Smooth muscle cell (in vitro differentiated cells): ENCODE measurements at regions not wholly inside any gene's neighbourhood (a gene's known extent, or its start where the extent isn't known, plus 50 kb on each side); places are given as distances from the start of the nearest gene placed in this dataset.
"Not testable (repeated sequence)": the region's sequence is repeated elsewhere in the genome, so short reads cannot be mapped to it uniquely, and the experiment has no call there.

Experiments
- DNase-seq: peaks from one replicate; lab custom pipeline; 2025; ENCODE audit not compliant: unreplicated experiment; lab: John Stamatoyannopoulos, UW
- H2AFZ ChIP-seq: fragments of 200-600 bp; sonication (generic); 2 replicates; pipeline ENCODE4 v1.6.0; 2016; ENCODE audit warnings: antibody characterized with exemption, low read depth, mild to moderate bottlenecking
- H3F3A ChIP-seq: fragments of 200-600 bp; sonication (generic); 2 replicates; pipeline ENCODE4 v1.6.0; 2017; ENCODE audit warnings: antibody characterized with exemption, low read depth
- H3K27ac ChIP-seq: fragments of 200-600 bp; sonication (generic); 2 replicates; pipeline ENCODE4 v1.5.1; 2016; ENCODE audit warnings: low read depth, mild to moderate bottlenecking
- H3K27me3 ChIP-seq: fragments of 200-600 bp; sonication (generic); 2 replicates; pipeline ENCODE4 v1.6.1; 2016; ENCODE audit warnings: low read depth, mild to moderate bottlenecking
- H3K36me3 ChIP-seq: fragments of 200-600 bp; sonication (generic); 2 replicates; pipeline ENCODE4 v1.5.1; 2016; ENCODE audit warnings: low read depth
- H3K4me1 ChIP-seq: fragments of 200-600 bp; sonication (generic); 2 replicates; pipeline ENCODE4 v1.5.1; 2016; ENCODE audit warnings: low read depth
- H3K4me2 ChIP-seq: fragments of 200-600 bp; sonication (generic); 2 replicates; pipeline ENCODE4 v1.6.0; 2016; ENCODE audit warnings: mild to moderate bottlenecking
- H3K4me3 ChIP-seq: fragments of 200-600 bp; sonication (generic); 2 replicates; pipeline ENCODE4 v1.5.1; 2016; ENCODE audit warnings: mild to moderate bottlenecking
- H3K79me2 ChIP-seq: fragments of 200-600 bp; sonication (generic); 2 replicates; pipeline ENCODE4 v1.6.0; 2016; ENCODE audit warnings: low read depth, mild to moderate bottlenecking
- H3K9ac ChIP-seq: fragments of 200-600 bp; sonication (generic); 2 replicates; pipeline ENCODE4 v1.6.0; 2016; ENCODE audit warnings: low read depth
- H3K9me3 ChIP-seq: fragments of 200-600 bp; sonication (generic); replicated peaks from 2 replicates; pipeline ENCODE4 v1.5.1; 2016; ENCODE audit warnings: low read depth
- H4K20me1 ChIP-seq: fragments of 200-600 bp; sonication (generic); 2 replicates; pipeline ENCODE4 v1.6.0; 2016; ENCODE audit warnings: low read depth
- CTCF ChIP-seq: fragments of 200-600 bp; sonication (generic); IDR thresholded peaks from 2 replicates; pipeline ENCODE4 v1.5.1; 2017; ENCODE audit warnings: borderline replicate concordance, mild to moderate bottlenecking, antibody characterized with exemption; ENCODE audit not compliant: insufficient read depth, poor library complexity, severe bottlenecking
- WGBS: methylation state at CpG from one replicate; pipeline ENCODE4 v1.1.7; 2016; ENCODE audit warnings: low lambda C conversion rate; 5-methylcytosine and 5-hydroxymethylcytosine counted together

DNA sequence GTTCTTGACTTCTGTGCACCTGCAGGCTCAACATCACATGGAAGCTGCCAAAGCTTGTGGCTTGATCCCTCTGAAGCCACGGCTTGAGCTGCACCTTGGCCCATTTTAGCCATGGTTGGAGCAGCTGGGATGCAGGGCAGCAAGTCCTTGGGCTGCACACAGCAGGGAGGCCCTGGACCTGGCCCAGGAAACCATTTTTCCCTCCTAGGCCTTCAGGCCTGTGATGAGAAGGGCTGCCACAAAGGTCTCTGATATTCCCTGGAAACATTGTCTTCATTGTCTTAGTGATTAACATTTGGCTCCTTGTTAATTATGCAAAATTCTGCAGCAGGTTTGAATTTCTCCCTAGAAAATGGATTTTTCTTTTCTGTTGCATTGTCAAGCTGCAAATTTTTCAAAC is 394.1 kb upstream of the FAR2 start:
- no peak overlapping the region for H2AFZ ChIP-seq
- H3K4me3 ChIP-seq: no peak overlapping the region
- H3K27me3 ChIP-seq: no peaks in the 10 kb centered on the region
- DNase-seq: no peak
- no peaks in the 10 kb centered on the region for H3K9me3 ChIP-seq
- H4K20me1 ChIP-seq: no peaks in the 10 kb centered on the region
- no peaks in the 10 kb centered on the region for H3K36me3 ChIP-seq
- no peak for TF ChIP-seq CTCF
- no peak overlapping the region for H3K9ac ChIP-seq
- H3K79me2 ChIP-seq: no peaks in the 10 kb centered on the region
- WGBS: 68% methylated on average over 1 of the region's 1 CpG
- peaks cover 5% of the 10 kb centered on the region for H3K4me1 ChIP-seq
- H3K4me2 ChIP-seq: no peak overlapping the region
- no peak overlapping the region for H3K27ac ChIP-seq
- no peaks in the 10 kb centered on the region for H3F3A ChIP-seq

- no peak overlapping the region for H3K9ac ChIP-seq
- WGBS: 36% methylated on average over 1 of the region's 1 CpG
- H3K9me3 ChIP-seq: no peaks in the 10 kb centered on the region
- H3K27ac ChIP-seq: no peak overlapping the region
- no peak for DNase-seq
- no peak overlapping the region for H2AFZ ChIP-seq
- H3F3A ChIP-seq: no peaks in the 10 kb centered on the region
- no peak overlapping the region for H3K4me2 ChIP-seq
- H3K27me3 ChIP-seq: no peaks in the 10 kb centered on the region
- no peak for TF ChIP-seq CTCF
- no peak overlapping the region for H3K4me3 ChIP-seq
- no peaks in the 10 kb centered on the region for H4K20me1 ChIP-seq
- no peaks in the 10 kb centered on the region for H3K79me2 ChIP-seq
- peaks cover 5% of the 10 kb centered on the region for H3K4me1 ChIP-seq
- H3K36me3 ChIP-seq: no peaks in the 10 kb centered on the region
These were observed 389.7 kb upstream of the FAR2 start for GRCh38 chr12:28759333-28759732.

DNA sequence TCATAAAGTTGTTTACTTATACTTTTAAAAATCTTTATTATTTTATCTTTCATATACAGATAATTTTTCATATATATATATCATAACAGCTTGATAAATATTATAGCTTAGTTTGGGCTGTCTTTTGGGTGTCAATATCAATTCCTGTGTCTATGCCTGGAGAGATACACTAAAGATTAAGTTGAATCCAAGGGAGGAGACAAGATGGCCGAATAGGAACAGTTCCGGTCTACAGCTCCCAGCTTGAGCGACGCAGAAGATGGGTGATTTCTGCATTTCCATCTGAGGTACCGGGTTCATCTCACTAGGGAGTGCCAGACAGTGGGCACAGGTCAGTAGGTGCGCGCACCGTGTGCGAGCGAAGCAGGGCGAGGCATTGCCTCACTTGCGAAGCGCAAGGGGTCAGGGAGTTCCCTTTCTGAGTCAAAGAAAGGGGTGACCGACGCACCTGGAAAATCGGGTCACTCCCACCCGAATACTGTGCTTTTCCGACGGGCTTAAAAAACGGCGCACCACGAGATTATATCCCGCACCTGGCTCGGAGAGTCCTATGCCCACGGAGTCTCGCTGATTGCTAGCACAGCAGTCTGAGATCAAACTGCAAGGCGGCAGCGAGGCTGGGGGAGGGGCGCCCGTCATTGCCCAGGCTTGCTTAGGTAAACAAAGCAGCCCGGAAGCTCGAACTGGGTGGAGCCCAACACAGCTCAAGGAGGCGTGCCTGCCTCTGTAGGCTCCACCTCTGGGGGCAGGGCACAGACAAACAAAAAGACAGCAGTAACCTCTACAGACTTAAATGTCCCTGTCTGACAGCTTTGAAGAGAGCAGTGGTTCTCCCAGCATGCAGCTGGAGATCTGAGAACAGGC is 388.8 kb upstream of the FAR2 start:
- not testable (repeated sequence) for H3K4me1 ChIP-seq, H4K20me1 ChIP-seq
- WGBS: 92% methylated on average over 33 of the region's 33 CpGs

DNA sequence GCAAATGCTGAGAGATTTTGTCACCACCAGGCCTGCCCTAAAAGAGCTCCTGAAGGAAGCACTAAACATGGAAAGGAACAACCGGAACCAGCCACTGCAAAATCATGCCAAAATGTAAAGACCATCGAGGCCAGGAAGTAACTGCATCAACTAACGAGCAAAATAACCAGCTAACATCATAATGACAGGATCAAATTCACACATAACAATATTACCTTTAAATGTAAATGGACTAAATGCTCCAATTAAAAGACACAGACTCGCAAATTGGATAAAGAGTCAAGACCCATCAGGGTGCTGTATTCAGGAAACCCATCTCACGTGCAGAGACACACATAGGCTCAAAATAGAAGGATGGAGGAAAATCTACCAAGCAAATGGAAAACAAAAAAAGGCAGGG is 387.2 kb upstream of the FAR2 start:
- not testable (repeated sequence) for H3K4me2 ChIP-seq, DNase-seq, H3K27ac ChIP-seq, H3K36me3 ChIP-seq, H3F3A ChIP-seq, H2AFZ ChIP-seq, H3K79me2 ChIP-seq, H3K4me1 ChIP-seq, H3K9ac ChIP-seq, H3K27me3 ChIP-seq, H3K9me3 ChIP-seq, H3K4me3 ChIP-seq, H4K20me1 ChIP-seq
- 94% methylated on average over 5 of the region's 5 CpGs for WGBS

More for the DNA sequence above, 388.8 kb upstream of the FAR2 start:
- DNase-seq, H3K9ac ChIP-seq, H3K79me2 ChIP-seq, H2AFZ ChIP-seq, H3K9me3 ChIP-seq, H3K27ac ChIP-seq, H3K27me3 ChIP-seq, H3K4me3 ChIP-seq, H3K36me3 ChIP-seq, H3K4me2 ChIP-seq, H3F3A ChIP-seq: not testable (repeated sequence)

- Histone ChIP-seq H4K20me1 (no peaks in the 10 kb centered on the region), H3K9me3 (no peaks in the 10 kb centered on the region), H3K27ac (no peak overlapping the region), H2AFZ (no peak overlapping the region), H3K9ac (no peak overlapping the region), H3K79me2 (no peaks in the 10 kb centered on the region), H3K4me1 (no peaks in the 10 kb centered on the region), H3K4me3 (no peak overlapping the region), H3F3A (no peaks in the 10 kb centered on the region), H3K4me2 (no peak overlapping the region), H3K36me3 (no peaks in the 10 kb centered on the region), H3K27me3 (no peaks in the 10 kb centered on the region)
- TF ChIP-seq CTCF: no peak
- WGBS: 94% methylated on average over 1 of the region's 1 CpG
- no peak for DNase-seq
These were observed 382.7 kb upstream of the FAR2 start for GRCh38 chr12:28766398-28766797.
